Astrocyte (in vitro differentiated cells and primary cell): ENCODE measurements at regions not wholly inside any gene's neighbourhood (a gene's known extent, or its start where the extent isn't known, plus 50 kb on each side); places are given as distances from the start of the nearest gene placed in this dataset.

Experiments
- CTCF ChIP-seq: IDR thresholded peaks from 2 replicates; pipeline ENCODE4 v1.5.1; 2011; ENCODE audit warnings: low read depth, mild to moderate bottlenecking, inconsistent platforms, low read length, moderate library complexity; ENCODE audit not compliant: insufficient read depth
- EZH2 ChIP-seq: IDR thresholded peaks from 2 replicates; pipeline ENCODE4 v1.6.1; 2012; ENCODE audit warnings: mild to moderate bottlenecking, low read length, inconsistent platforms; ENCODE audit not compliant: insufficient read depth

GRCh38 chr17:73772107-73772705 lies 128.0 kb upstream of the SDK2 start:
- no peak for TF ChIP-seq CTCF
- TF ChIP-seq EZH2: no peak
